Neural progenitor cell (in vitro differentiated cells): ENCODE measurements at regions not wholly inside any gene's neighbourhood (a gene's known extent, or its start where the extent isn't known, plus 50 kb on each side); places are given as distances from the start of the nearest gene placed in this dataset.
A peak's percentile ranks its signal among the peaks of the same experiment; 100 is the strongest.

Source experiments
- EZH2 ChIP-seq: fragments of 200-600 bp; sonication (generic); IDR thresholded peaks from 2 replicates; pipeline ENCODE4 v1.6.1; 2017; ENCODE audit warnings: antibody characterized with exemption, mild to moderate bottlenecking, moderate library complexity
- EZH2phosphoT487 ChIP-seq: fragments of 200-600 bp; sonication (generic); IDR thresholded peaks from 2 replicates; pipeline ENCODE4 v1.6.1; 2017; ENCODE audit warnings: antibody characterized with exemption
- TF ChIP-seq, protein P1 (sequence below): fragments of 200-600 bp; sonication (generic); IDR thresholded peaks from 2 replicates; pipeline ENCODE4 v1.5.1; 2017; ENCODE audit warnings: antibody characterized with exemption, mild to moderate bottlenecking

DNA sequence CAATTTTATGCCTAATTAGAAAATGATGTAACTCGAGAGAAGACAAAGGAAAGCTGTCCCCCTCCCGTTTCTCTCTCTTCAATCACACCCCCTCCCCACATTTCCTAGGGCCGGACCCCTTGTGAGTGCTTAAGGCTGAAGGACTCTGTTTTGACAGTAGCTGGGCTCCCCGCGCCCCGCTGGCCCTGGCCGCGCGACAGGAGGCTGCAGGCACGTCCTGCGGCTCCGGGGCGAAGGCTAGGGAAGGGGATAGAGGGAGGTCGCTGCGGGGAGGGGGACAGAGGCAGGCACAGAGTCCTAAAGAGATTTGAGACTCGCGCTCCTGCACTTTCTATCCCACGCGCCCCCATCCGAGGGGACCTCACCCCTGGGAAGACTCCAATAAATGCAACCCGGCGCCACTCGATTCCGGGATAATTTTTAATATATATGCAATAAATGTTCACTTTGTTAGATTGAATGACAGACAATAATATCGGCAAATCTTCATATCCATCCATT is 56.2 kb upstream of the TMEM33 start:
- TF ChIP-seq, protein P1, sequence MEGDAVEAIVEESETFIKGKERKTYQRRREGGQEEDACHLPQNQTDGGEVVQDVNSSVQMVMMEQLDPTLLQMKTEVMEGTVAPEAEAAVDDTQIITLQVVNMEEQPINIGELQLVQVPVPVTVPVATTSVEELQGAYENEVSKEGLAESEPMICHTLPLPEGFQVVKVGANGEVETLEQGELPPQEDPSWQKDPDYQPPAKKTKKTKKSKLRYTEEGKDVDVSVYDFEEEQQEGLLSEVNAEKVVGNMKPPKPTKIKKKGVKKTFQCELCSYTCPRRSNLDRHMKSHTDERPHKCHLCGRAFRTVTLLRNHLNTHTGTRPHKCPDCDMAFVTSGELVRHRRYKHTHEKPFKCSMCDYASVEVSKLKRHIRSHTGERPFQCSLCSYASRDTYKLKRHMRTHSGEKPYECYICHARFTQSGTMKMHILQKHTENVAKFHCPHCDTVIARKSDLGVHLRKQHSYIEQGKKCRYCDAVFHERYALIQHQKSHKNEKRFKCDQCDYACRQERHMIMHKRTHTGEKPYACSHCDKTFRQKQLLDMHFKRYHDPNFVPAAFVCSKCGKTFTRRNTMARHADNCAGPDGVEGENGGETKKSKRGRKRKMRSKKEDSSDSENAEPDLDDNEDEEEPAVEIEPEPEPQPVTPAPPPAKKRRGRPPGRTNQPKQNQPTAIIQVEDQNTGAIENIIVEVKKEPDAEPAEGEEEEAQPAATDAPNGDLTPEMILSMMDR, result no peak
- TF ChIP-seq EZH2, result peak; percentile 95
- peak; percentile 77 for TF ChIP-seq EZH2phosphoT487
